ENCODE measurements at regions not wholly inside any gene's neighbourhood (a gene's known extent, or its start where the extent isn't known, plus 50 kb on each side); places are given as distances from the start of the nearest gene placed in this dataset.

GRCh38 chr3:59644479-59645402 is 594.9 kb upstream of the CFAP20DC start:
- no peak for DNase-seq

GRCh38 chr3:59641169-59641899 is 591.5 kb upstream of the CFAP20DC start:
- no peak for DNase-seq

- no peak for DNase-seq
Observed at GRCh38 chr3:59632760-59633573, 583.1 kb upstream of the CFAP20DC start.

- DNase-seq: no peak
Observed at GRCh38 chr3:59631482-59631881, 581.7 kb upstream of the CFAP20DC start.

GRCh38 chr3:59621037-59621436 is 571.2 kb upstream of the CFAP20DC start:
- DNase-seq: no peak

- no peak for DNase-seq
Observed at GRCh38 chr3:59620325-59620724, 570.5 kb upstream of the CFAP20DC start.

- no peak for DNase-seq
Observed at GRCh38 chr3:59612444-59612715, 562.6 kb upstream of the CFAP20DC start.

- no peak for DNase-seq
Observed at GRCh38 chr3:59611649-59612443, 562.0 kb upstream of the CFAP20DC start.

GRCh38 chr3:59609657-59610348 is 560.0 kb upstream of the CFAP20DC start:
- DNase-seq: no peak

- no peak for DNase-seq
Observed at GRCh38 chr3:59608356-59608755, 558.5 kb upstream of the CFAP20DC start.

GRCh38 chr3:59607656-59608055 is 557.8 kb upstream of the CFAP20DC start:
- DNase-seq: no peak

- DNase-seq: no peak
Observed at GRCh38 chr3:59606638-59607266, 556.9 kb upstream of the CFAP20DC start.

GRCh38 chr3:59605944-59606534 is 556.2 kb upstream of the CFAP20DC start:
- no peak for DNase-seq

- no peak for DNase-seq
Observed at GRCh38 chr3:59605318-59605717, 555.5 kb upstream of the CFAP20DC start.

GRCh38 chr3:59601486-59601885 is 551.7 kb upstream of the CFAP20DC start:
- DNase-seq: no peak

- no peak for DNase-seq
Observed at GRCh38 chr3:59600631-59601030, 550.8 kb upstream of the CFAP20DC start.

GRCh38 chr3:59596741-59597140 is 546.9 kb upstream of the CFAP20DC start:
- no peak for DNase-seq

GRCh38 chr3:59595830-59596229 is 546.0 kb upstream of the CFAP20DC start:
- no peak for DNase-seq

- no peak for DNase-seq
Observed at GRCh38 chr3:59593380-59593779, 543.6 kb upstream of the CFAP20DC start.

- DNase-seq: no peak
Observed at GRCh38 chr3:59580996-59581395, 531.2 kb upstream of the CFAP20DC start.

GRCh38 chr3:59580499-59580898 is 530.7 kb upstream of the CFAP20DC start:
- no peak for DNase-seq

Measured in GDM1 (cell line).